ENCODE measurements at regions not wholly inside any gene's neighbourhood (a gene's known extent, or its start where the extent isn't known, plus 50 kb on each side); places are given as distances from the start of the nearest gene placed in this dataset.

GRCh38 chr14:53412819-53413675 lies 259.9 kb upstream of the DDHD1 start:
- peak; percentile 29 for DNase-seq
- no peak overlapping the region for H2AK5ac ChIP-seq (ENCODE audit: low read length, severe bottlenecking)
- H3K14ac ChIP-seq (ENCODE audit: low read length in 2 of 2), result no peak overlapping the region
- no peak overlapping the region for H3K23ac ChIP-seq (ENCODE audit: low read length in 2 of 2)
- no peak overlapping the region for H2BK12ac ChIP-seq (ENCODE audit: low read length in 2 of 2)
- H3K27me3 ChIP-seq (ENCODE audit: control insufficient read depth in 1 of 2, insufficient read depth in 1 of 2, low read length in 2 of 2), result no peaks in the 10 kb centered on the region
- no peak overlapping the region for H2BK5ac ChIP-seq (ENCODE audit: low read depth, low read length, poor library complexity, severe bottlenecking)
- no peaks in the 10 kb centered on the region for H3K36me3 ChIP-seq (ENCODE audit: control insufficient read depth in 1 of 2, insufficient read depth in 2 of 2, low read depth in 1 of 2, low read length in 2 of 2)
- no peak overlapping the region for H2AFZ ChIP-seq (ENCODE audit: low read depth, low read length)
- peak overlapping the region in 1 of 2 experiments; percentile 24 for H3K18ac ChIP-seq (ENCODE audit: low read depth in 1 of 2, low read length in 2 of 2)
- H2BK15ac ChIP-seq (ENCODE audit: low read depth, poor library complexity, severe bottlenecking), result no peak overlapping the region
- H3K9ac ChIP-seq (ENCODE audit: low read length), result no peak overlapping the region
- no peak overlapping the region for H4K91ac ChIP-seq (ENCODE audit: low read length)
- no peaks in the 10 kb centered on the region for H3K9me3 ChIP-seq (ENCODE audit: control insufficient read depth, low read length)
- H4K8ac ChIP-seq (ENCODE audit: low read length), result no peak overlapping the region
- no peak overlapping the region for H3K4ac ChIP-seq (ENCODE audit: low read depth in 1 of 2, low read length in 2 of 2)
- H3K4me3 ChIP-seq (ENCODE audit: insufficient read depth in 1 of 2, low read depth in 1 of 2, low read length in 2 of 2), result no peak overlapping the region
- H2BK120ac ChIP-seq (ENCODE audit: low read depth, low read length), result no peak overlapping the region
- H3K79me1 ChIP-seq (replicated peaks; ENCODE audit: low read length, poor library complexity, severe bottlenecking), result no peaks in the 10 kb centered on the region
- H3K27ac ChIP-seq (ENCODE audit: low read length, poor library complexity, severe bottlenecking), result no peak overlapping the region
- peaks cover 1% of the 10 kb centered on the region for H3K4me1 ChIP-seq (ENCODE audit: control insufficient read depth, insufficient read depth, low read depth, low read length)
- peak overlapping the region; percentile 9 for H3K4me2 ChIP-seq (ENCODE audit: low read length, poor library complexity, severe bottlenecking)
- 82% methylated on average over 1 of the region's 1 CpG for WGBS

GRCh38 chr14:53411125-53411524 lies 258.0 kb upstream of the DDHD1 start:
- Histone ChIP-seq H3K4me3 (ENCODE audit: insufficient read depth in 1 of 2, low read depth in 1 of 2, low read length in 2 of 2) (no peak overlapping the region), H3K9me3 (ENCODE audit: control insufficient read depth, low read length) (no peaks in the 10 kb centered on the region), H3K79me1 (replicated peaks; ENCODE audit: low read length, poor library complexity, severe bottlenecking) (no peaks in the 10 kb centered on the region), H3K27me3 (ENCODE audit: control insufficient read depth in 1 of 2, insufficient read depth in 1 of 2, low read length in 2 of 2) (no peaks in the 10 kb centered on the region), H3K4me2 (ENCODE audit: low read length, poor library complexity, severe bottlenecking) (no peak overlapping the region), H2AFZ (ENCODE audit: low read depth, low read length) (peak overlapping the region; percentile 69), H3K14ac (ENCODE audit: low read length in 2 of 2) (peak overlapping the region in 1 of 2 experiments; percentile 81), H3K18ac (ENCODE audit: low read depth in 1 of 2, low read length in 2 of 2) (no peak overlapping the region), H2BK12ac (ENCODE audit: low read length in 2 of 2) (peak overlapping the region in 1 of 2 experiments; percentile 71), H3K27ac (ENCODE audit: low read length, poor library complexity, severe bottlenecking) (peak overlapping the region; percentile 41), H3K4me1 (ENCODE audit: control insufficient read depth, insufficient read depth, low read depth, low read length) (peaks cover 1% of the 10 kb centered on the region), H3K9ac (ENCODE audit: low read length) (peak overlapping the region; percentile 10), H2BK15ac (ENCODE audit: low read depth, poor library complexity, severe bottlenecking) (no peak overlapping the region), H4K8ac (ENCODE audit: low read length) (no peak overlapping the region), H3K36me3 (ENCODE audit: control insufficient read depth in 1 of 2, insufficient read depth in 2 of 2, low read depth in 1 of 2, low read length in 2 of 2) (no peaks in the 10 kb centered on the region), H2AK5ac (ENCODE audit: low read length, severe bottlenecking) (no peak overlapping the region), H3K23ac (ENCODE audit: low read length in 2 of 2) (no peak overlapping the region), H3K4ac (ENCODE audit: low read depth in 1 of 2, low read length in 2 of 2) (no peak overlapping the region), H2BK5ac (ENCODE audit: low read depth, low read length, poor library complexity, severe bottlenecking) (no peak overlapping the region), H2BK120ac (ENCODE audit: low read depth, low read length) (no peak overlapping the region), H4K91ac (ENCODE audit: low read length) (no peak overlapping the region)
- 25% methylated on average over 4 of the region's 4 CpGs for WGBS
- DNase-seq, result peak; percentile 87

GRCh38 chr14:53409969-53410368 lies 256.8 kb upstream of the DDHD1 start:
- no peak overlapping the region for H3K4me3 ChIP-seq (ENCODE audit: insufficient read depth in 1 of 2, low read depth in 1 of 2, low read length in 2 of 2)
- 33% methylated on average over 2 of the region's 4 CpGs for WGBS
- no peak overlapping the region for H3K14ac ChIP-seq (ENCODE audit: low read length in 2 of 2)
- H4K8ac ChIP-seq (ENCODE audit: low read length), result no peak overlapping the region
- no peaks in the 10 kb centered on the region for H3K36me3 ChIP-seq (ENCODE audit: control insufficient read depth in 1 of 2, insufficient read depth in 2 of 2, low read depth in 1 of 2, low read length in 2 of 2)
- H3K18ac ChIP-seq (ENCODE audit: low read depth in 1 of 2, low read length in 2 of 2), result peak overlapping the region in 1 of 2 experiments; percentile 48
- H3K27ac ChIP-seq (ENCODE audit: low read length, poor library complexity, severe bottlenecking), result peak overlapping the region; percentile 52
- H3K4me2 ChIP-seq (ENCODE audit: low read length, poor library complexity, severe bottlenecking), result no peak overlapping the region
- no peak overlapping the region for H2AFZ ChIP-seq (ENCODE audit: low read depth, low read length)
- H2BK120ac ChIP-seq (ENCODE audit: low read depth, low read length), result no peak overlapping the region
- no peaks in the 10 kb centered on the region for H3K79me1 ChIP-seq (replicated peaks; ENCODE audit: low read length, poor library complexity, severe bottlenecking)
- H3K23ac ChIP-seq (ENCODE audit: low read length in 2 of 2), result no peak overlapping the region
- no peak overlapping the region for H2BK5ac ChIP-seq (ENCODE audit: low read depth, low read length, poor library complexity, severe bottlenecking)
- peaks cover 1% of the 10 kb centered on the region for H3K4me1 ChIP-seq (ENCODE audit: control insufficient read depth, insufficient read depth, low read depth, low read length)
- H3K9me3 ChIP-seq (ENCODE audit: control insufficient read depth, low read length), result no peaks in the 10 kb centered on the region
- peak; percentile 83 for DNase-seq
- H3K27me3 ChIP-seq (ENCODE audit: control insufficient read depth in 1 of 2, insufficient read depth in 1 of 2, low read length in 2 of 2), result no peaks in the 10 kb centered on the region
- peak overlapping the region; percentile 55 for H3K9ac ChIP-seq (ENCODE audit: low read length)
- H3K4ac ChIP-seq (ENCODE audit: low read depth in 1 of 2, low read length in 2 of 2), result no peak overlapping the region
- H2BK15ac ChIP-seq (ENCODE audit: low read depth, poor library complexity, severe bottlenecking), result no peak overlapping the region
- H4K91ac ChIP-seq (ENCODE audit: low read length), result no peak overlapping the region
- peak overlapping the region; percentile 69 to 83 for H2BK12ac ChIP-seq (ENCODE audit: low read length in 2 of 2)
- H2AK5ac ChIP-seq (ENCODE audit: low read length, severe bottlenecking), result no peak overlapping the region

DNA sequence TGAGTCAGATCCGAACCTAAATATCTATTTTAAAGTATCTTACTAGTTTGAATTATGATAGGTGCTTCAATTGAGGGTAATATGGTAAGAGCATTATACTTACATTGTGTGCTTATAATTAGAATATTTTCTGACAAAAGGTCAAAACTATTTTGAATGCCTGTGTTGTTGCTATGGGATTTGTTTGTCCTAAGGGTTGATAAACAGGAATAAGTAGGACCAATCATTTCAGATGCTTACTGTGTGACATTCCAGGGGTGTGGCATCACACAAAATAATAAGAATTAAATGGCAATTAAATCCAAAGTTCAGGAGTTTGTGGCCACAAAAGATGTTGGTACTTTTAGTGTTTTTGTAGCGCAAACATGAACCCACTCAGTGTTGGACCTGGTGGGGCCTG lies 256.2 kb upstream of the DDHD1 start:
- no peak overlapping the region for H2AK5ac ChIP-seq (ENCODE audit: low read length, severe bottlenecking)

More for the DNA sequence above, 256.2 kb upstream of the DDHD1 start:
- no peaks in the 10 kb centered on the region for H3K27me3 ChIP-seq (ENCODE audit: control insufficient read depth in 1 of 2, insufficient read depth in 1 of 2, low read length in 2 of 2)
- DNase-seq, result peak; percentile 65
- H2BK5ac ChIP-seq (ENCODE audit: low read depth, low read length, poor library complexity, severe bottlenecking), result no peak overlapping the region
- H3K9ac ChIP-seq (ENCODE audit: low read length), result peak overlapping the region; percentile 55
- no peak overlapping the region for H2BK12ac ChIP-seq (ENCODE audit: low read length in 2 of 2)
- H2BK15ac ChIP-seq (ENCODE audit: low read depth, poor library complexity, severe bottlenecking), result no peak overlapping the region
- no peak overlapping the region for H3K27ac ChIP-seq (ENCODE audit: low read length, poor library complexity, severe bottlenecking)
- no peak overlapping the region for H3K14ac ChIP-seq (ENCODE audit: low read length in 2 of 2)
- WGBS, result 94% methylated on average over 1 of the region's 2 CpGs
- no peak overlapping the region for H4K91ac ChIP-seq (ENCODE audit: low read length)
- no peak overlapping the region for H3K4me3 ChIP-seq (ENCODE audit: insufficient read depth in 1 of 2, low read depth in 1 of 2, low read length in 2 of 2)
- H3K23ac ChIP-seq (ENCODE audit: low read length in 2 of 2), result no peak overlapping the region
- H3K36me3 ChIP-seq (ENCODE audit: control insufficient read depth in 1 of 2, insufficient read depth in 2 of 2, low read depth in 1 of 2, low read length in 2 of 2), result no peaks in the 10 kb centered on the region
- no peak overlapping the region for H3K18ac ChIP-seq (ENCODE audit: low read depth in 1 of 2, low read length in 2 of 2)
- H3K4me1 ChIP-seq (ENCODE audit: control insufficient read depth, insufficient read depth, low read depth, low read length), result peaks cover 1% of the 10 kb centered on the region
- no peaks in the 10 kb centered on the region for H3K9me3 ChIP-seq (ENCODE audit: control insufficient read depth, low read length)
- H3K4me2 ChIP-seq (ENCODE audit: low read length, poor library complexity, severe bottlenecking), result no peak overlapping the region
- H3K79me1 ChIP-seq (replicated peaks; ENCODE audit: low read length, poor library complexity, severe bottlenecking), result no peaks in the 10 kb centered on the region
- no peak overlapping the region for H4K8ac ChIP-seq (ENCODE audit: low read length)
- no peak overlapping the region for H2BK120ac ChIP-seq (ENCODE audit: low read depth, low read length)
- no peak overlapping the region for H2AFZ ChIP-seq (ENCODE audit: low read depth, low read length)
- no peak overlapping the region for H3K4ac ChIP-seq (ENCODE audit: low read depth in 1 of 2, low read length in 2 of 2)
